ENCODE measurements at regions not wholly inside any gene's neighbourhood (a gene's known extent, or its start where the extent isn't known, plus 50 kb on each side); places are given as distances from the start of the nearest gene placed in this dataset.

- TF ChIP-seq, protein P1, sequence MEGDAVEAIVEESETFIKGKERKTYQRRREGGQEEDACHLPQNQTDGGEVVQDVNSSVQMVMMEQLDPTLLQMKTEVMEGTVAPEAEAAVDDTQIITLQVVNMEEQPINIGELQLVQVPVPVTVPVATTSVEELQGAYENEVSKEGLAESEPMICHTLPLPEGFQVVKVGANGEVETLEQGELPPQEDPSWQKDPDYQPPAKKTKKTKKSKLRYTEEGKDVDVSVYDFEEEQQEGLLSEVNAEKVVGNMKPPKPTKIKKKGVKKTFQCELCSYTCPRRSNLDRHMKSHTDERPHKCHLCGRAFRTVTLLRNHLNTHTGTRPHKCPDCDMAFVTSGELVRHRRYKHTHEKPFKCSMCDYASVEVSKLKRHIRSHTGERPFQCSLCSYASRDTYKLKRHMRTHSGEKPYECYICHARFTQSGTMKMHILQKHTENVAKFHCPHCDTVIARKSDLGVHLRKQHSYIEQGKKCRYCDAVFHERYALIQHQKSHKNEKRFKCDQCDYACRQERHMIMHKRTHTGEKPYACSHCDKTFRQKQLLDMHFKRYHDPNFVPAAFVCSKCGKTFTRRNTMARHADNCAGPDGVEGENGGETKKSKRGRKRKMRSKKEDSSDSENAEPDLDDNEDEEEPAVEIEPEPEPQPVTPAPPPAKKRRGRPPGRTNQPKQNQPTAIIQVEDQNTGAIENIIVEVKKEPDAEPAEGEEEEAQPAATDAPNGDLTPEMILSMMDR (IDR thresholded peaks at IDR 0.05; ENCODE audit: low read length): no peak
- no peak for TF ChIP-seq EZH2 (IDR thresholded peaks at IDR 0.05; ENCODE audit: borderline replicate concordance, low read length)
Measured at GRCh38 chr15:72864681-72865080, 81.1 kb upstream of the ADPGK start.

Data from OCI-LY1 (cell line).